WERI-Rb-1 (cell line): ENCODE measurements at regions not wholly inside any gene's neighbourhood (a gene's known extent, or its start where the extent isn't known, plus 50 kb on each side); places are given as distances from the start of the nearest gene placed in this dataset.

Experiments
- DNase-seq: peaks from one replicate; pipeline ENCODE4 v3.0.0-alpha.2; 2020
- H3K27ac ChIP-seq: fragments of 250-450 bp; sonication (Bioruptor Pico); 2 replicates; pipeline ENCODE4 v1.5.1; 2020; ENCODE audit warnings: mild to moderate bottlenecking, moderate library complexity
- H3K27me3 ChIP-seq: fragments of 250-450 bp; sonication (Bioruptor Pico); 2 replicates; pipeline ENCODE4 v1.5.1; 2021; ENCODE audit warnings: mild to moderate bottlenecking, low read depth, moderate library complexity; ENCODE audit not compliant: insufficient read depth, severe bottlenecking
- H3K36me3 ChIP-seq: fragments of 250-450 bp; sonication (Bioruptor Pico); 2 replicates; pipeline ENCODE4 v1.5.1; 2020; ENCODE audit warnings: mild to moderate bottlenecking, moderate library complexity
- H3K4me3 ChIP-seq: 2 replicates; pipeline ENCODE4 v1.5.1; 2011; ENCODE audit warnings: low read depth, mild to moderate bottlenecking, control low read depth, low read length
- H3K9me3 ChIP-seq: fragments of 250-450 bp; sonication (Bioruptor Pico); 2 replicates; pipeline ENCODE4 v1.5.1; 2021; ENCODE audit warnings: mild to moderate bottlenecking, moderate library complexity; ENCODE audit not compliant: severe bottlenecking
- CTCF ChIP-seq: IDR thresholded peaks from 2 replicates; pipeline ENCODE4 v1.5.1; 2011; ENCODE audit warnings: low read depth, mild to moderate bottlenecking, control low read depth, inconsistent platforms, low read length

- no peak overlapping the region for H3K4me3 ChIP-seq
- no peak for DNase-seq
- TF ChIP-seq CTCF = no peak
- H3K27me3 ChIP-seq = no peaks in the 10 kb centered on the region
- H3K9me3 ChIP-seq = no peaks in the 10 kb centered on the region
- peak overlapping the region; percentile 4 for H3K27ac ChIP-seq
- no peaks in the 10 kb centered on the region for H3K36me3 ChIP-seq
Observed at GRCh38 chr9:131809941-131810344, 70.1 kb upstream of the RAPGEF1 start.

- no peak for TF ChIP-seq CTCF
- H3K4me3 ChIP-seq = no peak overlapping the region
- H3K27ac ChIP-seq = no peak overlapping the region
- no peaks in the 10 kb centered on the region for H3K9me3 ChIP-seq
- H3K36me3 ChIP-seq = no peaks in the 10 kb centered on the region
- no peak for DNase-seq
- no peaks in the 10 kb centered on the region for H3K27me3 ChIP-seq
Observed at GRCh38 chr9:131808291-131808690, 68.4 kb upstream of the RAPGEF1 start.

GRCh38 chr9:131807144-131807983 is 67.5 kb upstream of the RAPGEF1 start:
- Histone ChIP-seq H3K4me3 (no peak overlapping the region), H3K27ac (no peak overlapping the region; the same call in 1 of the 2 replicates), H3K27me3 (no peaks in the 10 kb centered on the region), H3K36me3 (no peaks in the 10 kb centered on the region), H3K9me3 (no peaks in the 10 kb centered on the region)
- no peak for TF ChIP-seq CTCF
- peak; percentile 48 for DNase-seq

- Histone ChIP-seq H3K27me3 (no peaks in the 10 kb centered on the region), H3K27ac (no peak overlapping the region), H3K9me3 (no peaks in the 10 kb centered on the region), H3K4me3 (no peak overlapping the region), H3K36me3 (no peaks in the 10 kb centered on the region)
- no peak for TF ChIP-seq CTCF
- no peak for DNase-seq
Observed at GRCh38 chr9:131805803-131806202, 65.9 kb upstream of the RAPGEF1 start.

GRCh38 chr9:131804826-131805225 is 65.0 kb upstream of the RAPGEF1 start:
- H3K27ac ChIP-seq = no peak overlapping the region
- H3K4me3 ChIP-seq = no peak overlapping the region
- no peaks in the 10 kb centered on the region for H3K9me3 ChIP-seq
- TF ChIP-seq CTCF = no peak
- no peaks in the 10 kb centered on the region for H3K36me3 ChIP-seq
- DNase-seq = no peak
- no peaks in the 10 kb centered on the region for H3K27me3 ChIP-seq
